Spleen (tissue), 7 donors: ENCODE measurements at regions not wholly inside any gene's neighbourhood (a gene's known extent, or its start where the extent isn't known, plus 50 kb on each side); places are given as distances from the start of the nearest gene placed in this dataset.

ENCODE experiments used
- POLR2A ChIP-seq, 3 donors: fragments of 450-650 bp; IDR thresholded peaks; one replicate each; pipeline ENCODE4 v1.5.1; 2017; ENCODE audit warnings: antibody characterized with exemption in 3 of 3, mild to moderate bottlenecking in 1 of 3
- POLR2AphosphoS5 ChIP-seq, 3 donors: sonication (generic); formaldehyde crosslinking; IDR thresholded peaks; one replicate each; pipeline ENCODE4 v1.5.1; 2017; ENCODE audit warnings: antibody characterized with exemption in 3 of 3
- TF ChIP-seq, protein P1 (sequence below), 11 experiments: fragments of 200-600 bp in 7 of 11; fragments of 450-650 bp in 4 of 11; sonication (generic) in 4 of 11; IDR thresholded peaks in 8 of 11; conservative IDR thresholded peaks in 3 of 11; 1 replicate in 7 of 11; 2 replicates in 4 of 11; pipeline versions ENCODE4 v1.4.0 to v1.8.0; 2016 to 2021; ENCODE audit warnings: antibody characterized with exemption in 11 of 11, inconsistent platforms in 4 of 11, mild to moderate bottlenecking in 1 of 11
- donor health status: DM: no; HTN: no; CAD: no; lungs with moderate emphysema.
- donor health status: DM: no; HTN: no; CAD: no.
- donor health status: DM: no; HTN: no; CAD: no.

DNA sequence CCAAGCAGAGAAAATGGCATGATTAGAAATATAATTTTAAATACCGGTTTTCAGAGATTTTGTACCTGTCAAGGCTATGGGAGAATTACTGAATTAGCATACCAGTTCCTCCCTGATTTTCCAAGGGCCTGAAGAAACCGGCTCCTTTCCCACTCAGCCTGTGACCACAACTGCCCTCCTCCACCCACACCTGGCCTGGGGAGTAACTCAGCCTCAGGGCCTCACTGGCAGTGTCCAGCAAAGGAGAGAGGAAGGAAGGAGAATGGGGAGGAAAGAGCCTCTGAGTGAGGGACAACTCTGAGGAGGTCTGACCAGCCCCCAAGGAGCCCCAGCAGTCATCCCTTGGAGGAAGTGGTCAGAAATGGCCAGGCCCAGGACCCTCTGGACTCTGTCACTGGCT lies 98.0 kb upstream of the LYZL2 start:
- TF ChIP-seq, protein P1, sequence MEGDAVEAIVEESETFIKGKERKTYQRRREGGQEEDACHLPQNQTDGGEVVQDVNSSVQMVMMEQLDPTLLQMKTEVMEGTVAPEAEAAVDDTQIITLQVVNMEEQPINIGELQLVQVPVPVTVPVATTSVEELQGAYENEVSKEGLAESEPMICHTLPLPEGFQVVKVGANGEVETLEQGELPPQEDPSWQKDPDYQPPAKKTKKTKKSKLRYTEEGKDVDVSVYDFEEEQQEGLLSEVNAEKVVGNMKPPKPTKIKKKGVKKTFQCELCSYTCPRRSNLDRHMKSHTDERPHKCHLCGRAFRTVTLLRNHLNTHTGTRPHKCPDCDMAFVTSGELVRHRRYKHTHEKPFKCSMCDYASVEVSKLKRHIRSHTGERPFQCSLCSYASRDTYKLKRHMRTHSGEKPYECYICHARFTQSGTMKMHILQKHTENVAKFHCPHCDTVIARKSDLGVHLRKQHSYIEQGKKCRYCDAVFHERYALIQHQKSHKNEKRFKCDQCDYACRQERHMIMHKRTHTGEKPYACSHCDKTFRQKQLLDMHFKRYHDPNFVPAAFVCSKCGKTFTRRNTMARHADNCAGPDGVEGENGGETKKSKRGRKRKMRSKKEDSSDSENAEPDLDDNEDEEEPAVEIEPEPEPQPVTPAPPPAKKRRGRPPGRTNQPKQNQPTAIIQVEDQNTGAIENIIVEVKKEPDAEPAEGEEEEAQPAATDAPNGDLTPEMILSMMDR (IDR thresholded peaks at IDR 0.05 in 8 of 11, conservative IDR thresholded peaks at IDR 0.05 in 3 of 11): no peak
- TF ChIP-seq POLR2AphosphoS5 (IDR thresholded peaks at IDR 0.05) (no peak), POLR2A (IDR thresholded peaks at IDR 0.05) (no peak)
